Stimulated activated naive CD4-positive, alpha-beta T cell (primary cell): ENCODE measurements at regions not wholly inside any gene's neighbourhood (a gene's known extent, or its start where the extent isn't known, plus 50 kb on each side); places are given as distances from the start of the nearest gene placed in this dataset.

ENCODE experiments used
- DNase-seq, 6 experiments: peaks; one replicate each; lab custom pipeline; 2025; lab: John Stamatoyannopoulos, UW

- DNase-seq: no peak
Observed at GRCh38 chr2:226079671-226080181, 680.2 kb downstream of the NYAP2 start.

DNA sequence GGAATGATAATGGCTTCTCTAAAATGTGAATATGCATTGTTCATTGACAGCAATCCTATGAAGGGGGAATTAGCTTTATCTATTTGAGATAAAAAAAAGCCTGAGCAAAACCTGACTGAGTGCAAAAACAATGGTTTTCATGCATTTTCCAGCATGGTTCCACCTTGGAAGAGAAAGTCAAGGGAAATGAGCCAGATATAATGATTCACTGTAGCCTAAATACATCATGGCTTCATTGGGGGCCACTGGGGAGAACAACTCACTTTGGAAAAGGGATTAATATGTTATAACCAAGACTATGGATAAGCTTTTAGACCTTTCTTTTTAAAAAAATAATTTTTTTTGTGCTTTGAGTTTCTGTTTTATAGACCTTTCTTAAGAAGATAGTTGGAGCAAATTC, 679.7 kb downstream of the NYAP2 start:
- DNase-seq: no peak

DNA sequence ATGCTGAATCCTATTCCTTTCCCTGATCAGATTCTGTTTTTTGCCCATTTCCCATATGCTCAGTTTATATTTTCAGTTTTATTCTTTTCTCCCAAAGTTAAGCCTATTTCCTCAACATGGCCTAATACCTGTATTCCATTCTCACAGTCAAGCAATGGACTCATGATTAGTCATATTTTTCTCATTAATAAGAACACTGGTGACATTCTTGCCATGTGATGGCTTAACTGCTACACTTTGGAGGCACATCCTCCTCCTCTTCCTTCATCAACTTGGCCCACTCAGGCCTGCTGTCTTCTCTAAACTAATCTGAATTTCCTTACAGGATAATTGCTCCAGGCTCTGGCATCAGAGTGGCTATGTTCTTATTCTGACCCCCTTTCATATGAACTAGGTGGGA, 679.2 kb downstream of the NYAP2 start:
- DNase-seq: no peak

DNA sequence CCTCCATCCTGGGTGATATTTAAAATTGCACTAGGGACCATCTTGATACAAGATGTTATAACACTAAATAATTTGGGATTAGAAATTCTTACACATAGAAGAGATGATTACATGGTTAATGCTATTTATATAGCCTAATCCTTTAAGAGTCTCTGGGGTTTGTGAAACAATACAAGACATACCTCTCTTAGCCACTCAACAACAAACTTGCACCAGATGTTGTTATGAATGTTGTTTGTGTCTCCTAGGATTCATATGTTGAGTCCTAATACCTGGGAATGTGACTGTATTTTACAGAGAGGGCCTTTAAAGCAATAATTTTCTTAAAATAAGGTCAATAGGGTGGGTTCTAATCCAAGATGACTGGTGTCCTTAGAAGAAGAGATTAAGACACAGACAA, 678.3 kb downstream of the NYAP2 start:
- no peak for DNase-seq

DNA sequence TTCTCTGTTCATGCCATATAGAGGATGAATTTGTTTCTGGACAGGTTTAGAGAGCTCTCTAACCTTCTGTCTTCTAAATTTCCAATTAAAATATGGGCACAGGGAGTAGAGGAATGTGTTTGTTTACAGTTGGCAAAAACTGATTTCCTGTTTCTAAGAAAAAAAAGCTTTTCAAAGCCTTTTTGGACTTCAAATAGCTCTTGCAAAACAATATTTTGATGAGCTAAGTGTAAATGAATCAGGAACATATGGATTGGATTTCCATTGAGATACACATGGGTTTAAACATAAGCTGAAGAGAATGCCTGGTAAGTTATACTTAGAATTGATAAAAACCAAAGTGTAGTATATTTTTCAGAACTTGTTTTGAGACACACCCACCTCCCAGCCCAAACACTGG, 677.5 kb downstream of the NYAP2 start:
- DNase-seq: no peak

- no peak for DNase-seq
Observed at GRCh38 chr2:226076529-226076928, 677.0 kb downstream of the NYAP2 start.

- DNase-seq: no peak
Observed at GRCh38 chr2:226074391-226074790, 674.9 kb downstream of the NYAP2 start.

DNA sequence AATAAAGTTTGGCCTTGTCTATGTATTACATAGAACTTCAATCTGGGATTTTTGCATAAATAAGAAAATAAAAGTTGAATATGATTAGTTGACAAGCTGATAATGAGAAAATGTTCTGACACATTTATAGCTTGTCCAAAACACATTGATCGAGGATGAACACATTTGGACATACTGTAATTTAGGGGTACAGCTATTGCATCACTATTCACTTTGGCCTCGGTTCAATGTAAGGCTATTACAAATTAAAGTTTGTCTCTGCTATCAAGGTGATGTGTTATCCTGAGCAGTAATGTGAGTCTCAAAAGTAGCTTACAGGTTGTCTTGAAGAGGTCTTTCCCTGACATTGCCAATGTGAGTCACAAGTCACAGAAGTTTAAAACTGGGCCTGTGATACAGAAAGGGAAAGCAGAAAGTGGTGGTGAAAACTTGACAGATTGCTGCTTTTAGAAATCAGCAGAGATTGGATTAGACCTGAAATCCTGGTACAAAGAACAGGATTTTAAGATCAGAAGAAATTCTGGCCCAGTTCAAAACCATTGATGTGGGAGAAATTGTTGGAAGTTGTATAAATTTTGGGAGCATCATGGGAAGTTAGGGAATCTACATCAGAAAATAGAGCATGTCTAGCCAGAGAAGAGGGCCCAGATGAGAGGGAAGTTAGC, 674.1 kb downstream of the NYAP2 start:
- DNase-seq: no peak

DNA sequence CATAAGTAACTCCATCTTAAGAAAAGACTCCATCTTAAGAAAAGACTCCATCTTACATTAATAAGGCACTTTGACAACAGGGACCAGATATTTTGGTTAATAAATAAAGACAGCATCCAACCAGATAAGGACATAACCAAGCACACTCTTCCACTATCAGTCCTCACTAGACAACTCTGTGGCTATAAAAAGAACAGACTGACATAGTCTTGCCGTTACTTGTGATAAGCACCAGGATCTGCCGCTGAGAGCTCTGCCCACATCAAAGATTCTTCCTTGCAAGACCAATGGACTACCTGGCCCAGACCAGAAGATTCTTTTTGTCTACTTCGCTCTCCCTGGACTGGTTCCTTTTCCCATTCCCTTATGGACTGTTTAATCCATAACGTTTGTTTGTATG, 667.4 kb downstream of the NYAP2 start:
- DNase-seq: no peak

- DNase-seq: no peak
Observed at GRCh38 chr2:226066391-226066790, 666.9 kb downstream of the NYAP2 start.

- no peak for DNase-seq
Observed at GRCh38 chr2:226064932-226065570, 665.5 kb downstream of the NYAP2 start.

DNA sequence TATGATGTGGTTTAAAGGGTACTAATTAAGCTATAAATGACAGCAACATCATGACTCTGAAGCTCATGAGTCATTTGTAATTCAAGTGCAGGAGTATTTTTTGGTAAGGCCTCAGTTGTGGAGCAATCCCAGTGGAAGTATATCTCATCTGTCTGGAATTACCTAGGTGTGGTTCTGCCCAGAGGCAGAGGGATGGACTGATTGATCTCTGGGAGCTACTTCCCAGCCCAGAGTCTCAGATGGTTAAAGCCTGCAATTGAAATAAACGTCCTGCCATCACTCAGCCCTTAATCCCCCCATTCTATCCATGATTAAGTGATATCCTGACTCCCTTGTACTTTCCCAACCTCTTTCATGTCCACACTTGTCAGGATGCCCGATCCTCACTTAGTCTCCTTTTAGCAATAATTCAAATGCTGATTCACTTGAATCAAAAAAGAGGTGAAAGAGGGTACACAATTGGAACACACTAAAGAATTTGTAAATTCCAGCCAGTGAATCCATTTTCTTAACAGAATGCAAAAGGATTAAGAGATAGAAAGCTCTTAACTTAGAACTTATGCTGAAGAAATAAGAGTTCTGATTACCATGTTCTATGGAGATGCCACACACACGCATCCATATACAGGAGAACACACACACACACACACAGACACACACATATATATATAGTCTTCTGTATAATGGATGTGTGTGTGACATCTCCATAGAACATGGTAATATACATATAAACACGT, 664.4 kb downstream of the NYAP2 start:
- DNase-seq: no peak

DNA sequence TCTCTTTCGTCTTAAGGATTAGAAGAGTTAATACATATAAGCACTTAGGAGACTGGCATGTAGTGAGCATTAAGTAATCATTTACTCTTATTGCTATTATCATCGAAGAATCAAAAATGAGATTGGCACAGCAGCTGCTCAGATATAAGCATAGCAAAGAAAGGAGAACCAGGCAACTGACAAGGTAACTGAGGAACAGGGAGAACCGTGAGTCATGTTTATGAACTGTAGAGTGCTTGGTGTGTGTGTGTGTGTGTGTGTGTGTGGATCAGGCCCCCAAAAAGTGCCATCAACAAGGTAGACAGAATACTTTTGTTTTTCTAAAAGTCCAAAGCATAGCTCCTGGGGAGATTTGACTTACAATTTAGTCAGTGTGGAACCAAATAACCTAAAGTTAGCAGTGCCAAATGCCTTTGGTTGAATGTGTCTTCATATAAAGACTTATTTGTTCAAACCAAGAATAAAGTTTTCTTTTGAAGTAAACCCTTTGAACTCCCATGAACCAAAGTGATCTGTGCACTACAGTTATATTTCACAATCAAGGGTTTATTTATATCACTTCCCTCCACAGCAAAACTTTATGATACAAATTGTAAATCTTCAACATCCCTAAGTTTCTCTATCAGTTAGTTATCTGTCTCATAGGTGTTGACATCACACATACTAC, 660.6 kb downstream of the NYAP2 start:
- DNase-seq: no peak

DNA sequence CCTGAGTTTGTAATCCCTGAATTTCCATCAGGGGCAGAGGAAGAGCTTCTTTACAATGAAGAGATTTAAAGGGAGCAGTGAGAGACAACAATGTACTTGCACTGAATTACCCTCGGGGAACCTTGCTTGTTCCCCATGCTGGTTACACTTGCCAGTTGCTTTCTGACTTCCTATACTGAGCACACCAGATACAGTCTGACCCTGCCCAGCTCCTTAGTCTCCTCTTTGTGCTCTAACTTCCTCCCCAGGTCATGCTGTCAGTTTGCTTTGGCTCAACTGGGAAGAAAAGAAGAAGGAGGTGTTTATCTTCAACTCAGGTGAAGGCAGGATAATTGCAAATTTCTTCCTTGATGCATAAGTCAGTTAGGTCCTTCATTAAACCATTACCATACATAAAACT, 658.4 kb downstream of the NYAP2 start:
- DNase-seq: no peak

DNA sequence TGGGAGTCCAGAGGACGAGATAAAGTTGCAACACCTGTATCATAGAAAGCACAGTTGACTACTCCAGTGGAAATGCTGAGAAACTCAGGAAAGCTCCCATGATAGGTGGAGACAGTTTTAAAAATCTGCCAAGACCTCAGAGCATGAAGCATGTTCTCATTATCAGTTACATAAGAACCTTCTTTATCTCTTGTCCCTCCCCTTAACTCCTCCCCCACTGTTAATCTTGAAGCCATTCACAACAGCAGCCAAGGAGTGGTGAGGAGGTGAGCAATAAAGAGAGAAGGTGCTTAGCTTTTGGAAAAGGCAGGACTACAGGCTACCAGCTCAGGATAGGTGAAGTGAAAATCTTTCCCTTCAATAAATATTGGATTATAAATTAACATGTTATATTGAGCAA, 657.9 kb downstream of the NYAP2 start:
- no peak for DNase-seq

DNA sequence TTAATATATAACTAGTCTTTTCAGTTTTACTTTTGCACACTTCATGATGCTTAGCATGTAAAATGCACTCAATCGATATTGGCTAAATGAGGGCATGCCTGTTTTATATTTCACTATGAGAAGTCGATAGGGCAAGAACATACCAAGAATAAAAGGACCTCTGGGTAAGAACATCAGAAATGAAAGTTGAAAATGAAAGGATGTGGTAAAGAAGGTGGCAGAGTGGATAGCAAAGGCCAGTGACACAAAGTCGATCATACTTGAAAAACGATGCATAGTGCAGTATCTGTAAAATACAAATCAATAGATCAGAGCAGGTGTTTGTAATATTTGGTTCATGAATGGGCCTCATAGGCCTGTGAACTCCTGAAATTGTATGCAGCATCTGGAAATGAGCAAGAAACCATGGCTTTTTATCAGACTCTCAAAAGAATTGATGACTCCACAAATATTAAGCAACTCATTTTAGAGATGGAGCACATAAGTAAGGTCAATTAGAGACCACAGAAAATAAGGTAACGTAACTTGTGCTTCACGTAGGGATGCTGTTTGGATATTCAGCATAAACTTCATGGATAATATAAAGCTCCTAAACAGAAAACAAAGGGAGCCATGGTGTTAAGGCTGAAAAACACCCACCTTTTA, 653.4 kb downstream of the NYAP2 start:
- no peak for DNase-seq

DNA sequence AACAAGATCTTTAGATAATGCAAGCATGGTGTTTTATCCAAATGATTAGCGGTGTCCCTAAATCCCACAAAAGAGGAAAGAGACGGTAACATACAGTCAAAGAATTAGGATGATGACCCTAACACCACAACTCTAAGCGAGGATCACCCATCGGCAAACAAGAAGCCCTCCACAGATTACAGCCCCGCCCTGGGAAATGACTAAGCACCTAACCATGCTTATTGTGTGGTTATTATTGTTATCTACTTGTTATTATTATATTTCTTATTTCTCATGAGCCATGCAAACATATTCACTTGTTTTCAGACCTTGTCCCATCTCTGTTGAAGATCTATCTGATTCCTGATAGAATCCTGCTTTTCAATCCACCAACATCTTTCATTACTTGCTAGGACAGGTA, 651.3 kb downstream of the NYAP2 start:
- no peak for DNase-seq

DNA sequence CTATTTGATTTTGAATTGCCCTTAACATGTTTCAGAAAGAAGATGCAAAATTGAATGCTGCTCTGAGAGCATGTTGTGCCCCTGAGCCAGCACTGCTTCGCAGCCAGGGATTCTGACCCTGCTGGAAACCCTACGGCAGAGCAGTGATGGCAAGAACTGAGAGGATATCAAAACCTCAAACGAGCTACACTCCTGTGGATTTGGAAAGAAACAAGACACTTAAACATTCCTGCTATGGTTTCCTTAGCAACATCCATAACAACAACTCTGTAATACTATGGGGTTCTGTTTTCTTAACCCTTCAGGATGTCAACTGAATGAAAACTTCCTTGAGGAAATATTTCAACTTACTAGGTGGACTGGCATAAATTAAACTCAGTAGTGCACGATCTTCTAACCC, 649.1 kb downstream of the NYAP2 start:
- DNase-seq: no peak

DNA sequence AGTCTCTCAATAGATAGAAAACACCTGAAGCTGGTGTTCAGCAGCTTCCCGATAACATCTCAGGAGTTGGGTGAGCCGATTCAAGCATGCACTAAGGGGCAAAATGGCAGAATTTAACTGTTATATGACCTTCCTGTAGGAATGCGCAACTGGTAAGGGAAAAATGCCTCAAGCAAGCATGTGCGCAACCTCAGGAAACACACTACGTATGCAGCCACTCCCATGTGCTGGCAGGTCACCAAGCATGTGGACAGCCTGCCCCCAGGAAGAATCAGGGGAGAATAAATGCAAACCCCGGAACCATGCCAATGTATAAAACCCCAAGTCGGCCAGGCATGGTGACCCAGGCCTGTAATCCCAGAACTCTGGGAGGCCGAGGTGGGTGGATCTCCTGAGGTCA, 645.6 kb downstream of the NYAP2 start:
- DNase-seq: peak in 1 of 6 experiments; percentile 1

DNA sequence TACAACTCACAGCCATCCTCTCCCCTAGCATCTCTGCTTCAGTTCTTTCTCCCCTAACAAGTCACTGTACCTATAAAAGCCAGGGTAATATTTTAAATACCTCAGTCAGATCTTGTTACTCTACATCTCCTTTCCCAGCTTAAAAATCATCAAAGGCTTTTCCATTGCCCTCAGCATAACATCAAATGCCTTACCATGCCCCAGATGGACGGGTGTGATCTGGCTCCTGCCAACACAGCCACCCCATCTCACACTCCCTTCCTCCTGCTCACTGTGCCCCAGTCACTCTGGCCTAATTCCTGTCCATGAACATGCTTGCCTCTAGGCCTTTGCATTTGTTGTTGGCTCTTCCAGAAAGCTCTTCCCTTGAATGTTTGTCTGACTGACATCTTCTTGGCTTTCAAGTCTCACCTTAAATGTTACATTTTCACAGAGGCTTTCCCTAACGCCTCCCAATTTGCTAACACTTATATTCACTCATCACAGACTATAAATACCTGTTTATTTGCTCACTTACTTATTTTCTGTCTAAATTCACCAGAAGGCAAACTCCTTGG, 640.9 kb downstream of the NYAP2 start:
- no peak for DNase-seq

- DNase-seq: no peak
Observed at GRCh38 chr2:226037526-226037925, 638.0 kb downstream of the NYAP2 start.
